Karpas-422 (cell line): ENCODE measurements at regions not wholly inside any gene's neighbourhood (a gene's known extent, or its start where the extent isn't known, plus 50 kb on each side); places are given as distances from the start of the nearest gene placed in this dataset.
"Not testable (repeated sequence)": the region's sequence is repeated elsewhere in the genome, so short reads cannot be mapped to it uniquely, and the experiment has no call there.

Experiments used
- DNase-seq: peaks from one replicate; pipeline ENCODE4 v3.0.0-alpha.2; 2015
- H2AFZ ChIP-seq: fragments of 200-600 bp; sonication (generic); 2 replicates; pipeline ENCODE4 v1.6.1; 2014; ENCODE audit warnings: antibody characterized with exemption, low read length, mixed read lengths
- H3K27ac ChIP-seq: fragments of 200-600 bp; sonication (generic); 2 replicates; pipeline ENCODE4 v1.5.1; 2014; ENCODE audit warnings: mild to moderate bottlenecking, low read length, moderate library complexity
- H3K27me3 ChIP-seq: fragments of 200-600 bp; sonication (generic); 2 replicates; pipeline ENCODE4 v1.6.1; 2014; ENCODE audit warnings: low read length, mixed read lengths
- H3K36me3 ChIP-seq: fragments of 200-600 bp; sonication (generic); 2 replicates; pipeline ENCODE4 v1.6.1; 2014; ENCODE audit warnings: low read length, mixed read lengths; ENCODE audit not compliant: insufficient read depth
- H3K4me1 ChIP-seq: fragments of 200-600 bp; sonication (generic); 2 replicates; pipeline ENCODE4 v1.6.1; 2014; ENCODE audit warnings: mild to moderate bottlenecking, low read length, mixed read lengths
- H3K4me2 ChIP-seq: fragments of 200-600 bp; sonication (generic); 2 replicates; pipeline ENCODE4 v1.6.1; 2014; ENCODE audit warnings: low read length, low read depth, mild to moderate bottlenecking; ENCODE audit not compliant: poor library complexity, severe bottlenecking
- H3K4me3 ChIP-seq: fragments of 200-600 bp; sonication (generic); 2 replicates; pipeline ENCODE4 v1.5.1; 2014; ENCODE audit warnings: mild to moderate bottlenecking, antibody characterized with exemption, low read length, mixed read lengths
- H3K79me2 ChIP-seq: fragments of 200-600 bp; sonication (generic); 2 replicates; pipeline ENCODE4 v1.6.1; 2014; ENCODE audit warnings: mild to moderate bottlenecking, low read length, mixed read lengths
- H3K9ac ChIP-seq: fragments of 200-600 bp; sonication (generic); 2 replicates; pipeline ENCODE4 v1.6.0; 2014; ENCODE audit warnings: low read length
- H3K9me2 ChIP-seq: fragments of 200-600 bp; sonication (generic), shearing (Covaris generic); replicated peaks from 2 replicates; pipeline ENCODE4 v1.6.0; 2014; ENCODE audit warnings: mild to moderate bottlenecking, low read length, moderate library complexity; ENCODE audit not compliant: insufficient read depth
- H3K9me3 ChIP-seq: fragments of 300-700, 200-600 bp; sonication (generic); 2 replicates; pipeline ENCODE4 v1.6.1; 2014; ENCODE audit warnings: low read length, mixed read lengths
- H4K20me1 ChIP-seq: fragments of 200-600 bp; sonication (generic); 2 replicates; pipeline ENCODE4 v1.6.1; 2014; ENCODE audit warnings: mild to moderate bottlenecking, antibody characterized with exemption, low read length, low read depth; ENCODE audit not compliant: insufficient read depth

DNA sequence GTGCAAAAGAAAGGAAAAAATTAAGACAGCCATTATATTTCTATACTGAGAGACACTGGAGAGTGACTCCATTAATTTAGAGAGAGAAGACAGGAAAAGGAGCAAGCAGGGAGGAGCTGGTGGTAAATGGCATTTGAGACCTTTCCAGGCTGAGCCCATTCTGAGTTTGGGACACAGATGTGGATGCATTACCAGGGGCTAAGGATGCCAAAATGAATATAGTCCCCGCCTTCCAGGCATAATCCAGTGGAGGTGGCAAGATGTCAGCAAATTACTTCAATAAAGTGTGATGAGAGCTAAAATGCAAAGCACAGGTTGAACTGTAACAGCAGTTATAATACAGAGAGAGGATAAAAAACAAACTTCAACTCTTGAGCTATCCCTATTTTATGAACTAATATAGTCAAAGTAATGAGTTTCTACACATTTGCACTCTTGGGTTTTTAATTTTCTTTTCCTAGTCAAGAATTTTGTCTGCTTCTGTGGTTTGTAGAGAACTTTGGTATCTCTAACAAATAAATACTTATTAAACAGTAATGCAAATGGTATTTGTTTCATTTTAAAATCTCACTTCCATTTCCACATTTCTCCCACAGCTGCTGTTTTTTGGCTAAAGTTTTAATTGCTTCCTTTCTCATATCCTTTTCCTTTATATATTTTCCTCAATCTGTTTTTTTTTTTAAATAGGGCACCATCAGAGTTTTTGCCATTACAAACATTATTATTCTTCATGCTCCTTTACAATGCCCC lies 228.2 kb upstream of the KCNK2 start:
- H3K9me2 ChIP-seq = no peaks in the 10 kb centered on the region
- no peaks in the 10 kb centered on the region for H3K9me3 ChIP-seq
- no peaks in the 10 kb centered on the region for H4K20me1 ChIP-seq
- H3K27me3 ChIP-seq = no peaks in the 10 kb centered on the region
- no peak for DNase-seq
- no peak overlapping the region for H3K27ac ChIP-seq
- H3K36me3 ChIP-seq = no peaks in the 10 kb centered on the region
- H3K9ac ChIP-seq = no peak overlapping the region
- H3K4me3 ChIP-seq = no peak overlapping the region
- no peaks in the 10 kb centered on the region for H3K4me1 ChIP-seq
- no peaks in the 10 kb centered on the region for H3K79me2 ChIP-seq
- H3K4me2 ChIP-seq = no peak overlapping the region
- no peak overlapping the region for H2AFZ ChIP-seq

- Histone ChIP-seq H3K9me2 (no peaks in the 10 kb centered on the region), H3K4me3 (no peak overlapping the region), H3K36me3 (no peaks in the 10 kb centered on the region), H3K27me3 (no peaks in the 10 kb centered on the region), H3K79me2 (no peaks in the 10 kb centered on the region), H2AFZ (no peak overlapping the region), H3K9ac (no peak overlapping the region), H3K9me3 (no peaks in the 10 kb centered on the region), H3K4me2 (no peak overlapping the region), H3K27ac (no peak overlapping the region), H3K4me1 (no peaks in the 10 kb centered on the region), H4K20me1 (no peaks in the 10 kb centered on the region)
- DNase-seq = no peak
These were observed 225.7 kb upstream of the KCNK2 start for GRCh38 chr1:214856843-214857242.

DNA sequence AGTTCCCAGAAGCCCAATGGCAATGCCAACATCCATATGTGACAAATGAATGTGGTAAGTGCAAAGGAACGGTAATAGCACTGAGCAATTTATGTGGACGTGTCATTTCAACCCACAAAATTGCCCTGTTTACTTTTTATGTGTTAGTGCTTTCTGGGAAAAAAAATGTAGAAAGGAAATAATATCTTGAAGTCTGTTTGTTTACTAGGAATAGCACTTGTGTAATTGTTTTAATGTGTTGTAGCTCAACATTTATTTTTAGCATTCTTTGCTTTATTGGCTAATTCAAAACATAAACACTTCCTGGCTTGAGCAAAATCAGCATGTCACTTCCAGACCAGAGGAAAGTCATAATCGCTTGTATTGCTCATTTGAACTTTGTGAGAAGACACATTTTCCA lies 224.8 kb upstream of the KCNK2 start:
- no peak overlapping the region for H3K9ac ChIP-seq
- H2AFZ ChIP-seq = no peak overlapping the region
- H3K9me3 ChIP-seq = no peaks in the 10 kb centered on the region
- DNase-seq = no peak
- no peaks in the 10 kb centered on the region for H4K20me1 ChIP-seq
- no peak overlapping the region for H3K27ac ChIP-seq
- H3K4me1 ChIP-seq = no peaks in the 10 kb centered on the region
- no peaks in the 10 kb centered on the region for H3K79me2 ChIP-seq
- no peaks in the 10 kb centered on the region for H3K27me3 ChIP-seq
- H3K9me2 ChIP-seq = no peaks in the 10 kb centered on the region
- H3K4me2 ChIP-seq = no peak overlapping the region
- no peak overlapping the region for H3K4me3 ChIP-seq
- no peaks in the 10 kb centered on the region for H3K36me3 ChIP-seq

GRCh38 chr1:214859647-214860046 lies 222.9 kb upstream of the KCNK2 start:
- no peaks in the 10 kb centered on the region for H3K9me3 ChIP-seq
- H3K79me2 ChIP-seq = no peaks in the 10 kb centered on the region
- DNase-seq = no peak
- H3K27ac ChIP-seq = no peak overlapping the region
- no peaks in the 10 kb centered on the region for H3K27me3 ChIP-seq
- no peaks in the 10 kb centered on the region for H3K9me2 ChIP-seq
- H4K20me1 ChIP-seq = no peaks in the 10 kb centered on the region
- H3K9ac ChIP-seq = no peak overlapping the region
- H3K4me2 ChIP-seq = no peak overlapping the region
- H3K36me3 ChIP-seq = no peaks in the 10 kb centered on the region
- H3K4me1 ChIP-seq = no peaks in the 10 kb centered on the region
- no peak overlapping the region for H2AFZ ChIP-seq
- H3K4me3 ChIP-seq = no peak overlapping the region

GRCh38 chr1:214861615-214862014 lies 220.9 kb upstream of the KCNK2 start:
- Histone ChIP-seq H3K4me3 (no peak overlapping the region), H3K9me2 (no peaks in the 10 kb centered on the region), H3K27ac (no peak overlapping the region), H2AFZ (no peak overlapping the region), H3K9ac (no peak overlapping the region), H3K36me3 (no peaks in the 10 kb centered on the region), H3K9me3 (no peaks in the 10 kb centered on the region), H3K79me2 (no peaks in the 10 kb centered on the region), H3K4me2 (no peak overlapping the region), H3K4me1 (no peaks in the 10 kb centered on the region), H3K27me3 (no peaks in the 10 kb centered on the region), H4K20me1 (no peaks in the 10 kb centered on the region)
- no peak for DNase-seq

- no peaks in the 10 kb centered on the region for H3K9me3 ChIP-seq
- H3K4me2 ChIP-seq = no peak overlapping the region
- H4K20me1 ChIP-seq = no peaks in the 10 kb centered on the region
- no peaks in the 10 kb centered on the region for H3K9me2 ChIP-seq
- no peaks in the 10 kb centered on the region for H3K27me3 ChIP-seq
- no peaks in the 10 kb centered on the region for H3K36me3 ChIP-seq
- DNase-seq = no peak
- H2AFZ ChIP-seq = no peak overlapping the region
- H3K4me3 ChIP-seq = no peak overlapping the region
- no peak overlapping the region for H3K27ac ChIP-seq
- no peak overlapping the region for H3K9ac ChIP-seq
- no peaks in the 10 kb centered on the region for H3K79me2 ChIP-seq
- H3K4me1 ChIP-seq = no peaks in the 10 kb centered on the region
These were observed 220.1 kb upstream of the KCNK2 start for GRCh38 chr1:214862421-214862820.

DNA sequence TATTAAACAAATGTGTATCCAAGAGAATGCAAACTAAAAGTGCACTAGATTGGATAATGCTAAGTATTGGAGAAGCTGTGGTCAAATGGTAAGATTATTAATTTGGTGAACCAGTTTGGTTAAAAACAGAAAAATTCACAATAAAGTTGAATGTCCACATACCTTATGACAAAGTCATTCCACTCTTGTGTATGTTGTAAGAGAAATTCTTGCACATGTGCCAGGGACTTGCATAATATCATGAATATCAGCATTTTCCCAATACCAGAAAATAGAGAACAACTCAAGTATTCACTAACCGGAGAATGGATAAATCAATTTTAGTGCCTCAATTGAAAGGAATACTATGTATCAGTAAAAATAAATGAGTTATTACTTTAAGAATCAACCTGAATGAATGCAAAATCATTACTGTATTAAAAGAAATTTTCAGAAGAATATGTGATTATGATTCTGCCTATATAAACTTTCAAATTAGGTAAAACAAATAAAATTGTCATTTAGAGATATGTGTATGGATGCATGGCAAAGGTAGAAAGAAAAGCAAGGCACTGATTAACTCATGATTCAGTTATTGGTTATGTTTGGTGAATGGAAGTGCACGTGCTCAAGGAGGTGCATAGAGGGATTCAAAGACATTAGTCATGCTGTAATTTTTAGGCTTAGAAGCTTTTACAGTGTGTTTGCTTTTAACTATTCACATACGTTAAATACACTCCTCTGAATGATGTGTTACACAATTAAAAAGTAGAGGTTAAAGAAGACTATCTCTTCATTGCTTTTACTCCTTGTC lies 217.4 kb upstream of the KCNK2 start:
- Histone ChIP-seq H2AFZ (no peak overlapping the region), H3K27me3 (no peaks in the 10 kb centered on the region), H3K9me2 (no peaks in the 10 kb centered on the region), H3K9ac (no peak overlapping the region), H3K27ac (no peak overlapping the region), H3K4me2 (no peak overlapping the region), H3K4me1 (no peaks in the 10 kb centered on the region), H3K36me3 (no peaks in the 10 kb centered on the region), H3K9me3 (no peaks in the 10 kb centered on the region), H4K20me1 (no peaks in the 10 kb centered on the region), H3K79me2 (no peaks in the 10 kb centered on the region), H3K4me3 (no peak overlapping the region)
- DNase-seq = no peak

- not testable (repeated sequence) for H3K36me3 ChIP-seq, H3K9ac ChIP-seq, H3K4me2 ChIP-seq, H3K27me3 ChIP-seq, DNase-seq, H3K9me3 ChIP-seq, H3K27ac ChIP-seq, H3K4me3 ChIP-seq, H2AFZ ChIP-seq, H3K79me2 ChIP-seq, H4K20me1 ChIP-seq, H3K4me1 ChIP-seq, H3K9me2 ChIP-seq
These were observed 212.1 kb upstream of the KCNK2 start for GRCh38 chr1:214870426-214870825.
